Middle frontal gyrus (tissue), 1 donor: ENCODE measurements at regions not wholly inside any gene's neighbourhood (a gene's known extent, or its start where the extent isn't known, plus 50 kb on each side); places are given as distances from the start of the nearest gene placed in this dataset.

ENCODE experiments used
- DNase-seq: peaks from one replicate; pipeline ENCODE4 v3.0.0-alpha.2; 2015; ENCODE audit warnings: low spot score; ENCODE audit errors: extremely low spot score

GRCh38 chr18:61155586-61155985 is 177.6 kb upstream of the CDH20 start:
- DNase-seq: no peak

- DNase-seq: no peak
Measured at GRCh38 chr18:61157451-61157850, 175.8 kb upstream of the CDH20 start.

GRCh38 chr18:61159246-61159645 is 174.0 kb upstream of the CDH20 start:
- no peak for DNase-seq

GRCh38 chr18:61164321-61164720 is 168.9 kb upstream of the CDH20 start:
- no peak for DNase-seq

GRCh38 chr18:61167902-61168301 is 165.3 kb upstream of the CDH20 start:
- no peak for DNase-seq

GRCh38 chr18:61169386-61169785 is 163.8 kb upstream of the CDH20 start:
- no peak for DNase-seq

- no peak for DNase-seq
Measured at GRCh38 chr18:61172624-61173023, 160.6 kb upstream of the CDH20 start.

GRCh38 chr18:61173554-61173953 is 159.7 kb upstream of the CDH20 start:
- no peak for DNase-seq

- DNase-seq: no peak
Measured at GRCh38 chr18:61183798-61184197, 149.4 kb upstream of the CDH20 start.

GRCh38 chr18:61187971-61188370 is 145.3 kb upstream of the CDH20 start:
- no peak for DNase-seq

GRCh38 chr18:61189376-61189775 is 143.9 kb upstream of the CDH20 start:
- DNase-seq: no peak

- DNase-seq: no peak
Measured at GRCh38 chr18:61194726-61195125, 138.5 kb upstream of the CDH20 start.

- DNase-seq: no peak
Measured at GRCh38 chr18:61196750-61197149, 136.5 kb upstream of the CDH20 start.

GRCh38 chr18:61198486-61198885 is 134.7 kb upstream of the CDH20 start:
- no peak for DNase-seq

- DNase-seq: no peak
Measured at GRCh38 chr18:61199171-61199848, 133.9 kb upstream of the CDH20 start.

- no peak for DNase-seq
Measured at GRCh38 chr18:61201511-61201910, 131.7 kb upstream of the CDH20 start.

- DNase-seq: no peak
Measured at GRCh38 chr18:61203151-61203550, 130.1 kb upstream of the CDH20 start.

- DNase-seq: no peak
Measured at GRCh38 chr18:61209801-61210200, 123.4 kb upstream of the CDH20 start.

GRCh38 chr18:61216051-61216450 is 117.2 kb upstream of the CDH20 start:
- no peak for DNase-seq

- no peak for DNase-seq
Measured at GRCh38 chr18:61222206-61222605, 111.0 kb upstream of the CDH20 start.

- no peak for DNase-seq
Measured at GRCh38 chr18:61225336-61225735, 107.9 kb upstream of the CDH20 start.

GRCh38 chr18:61236356-61237057 is 96.7 kb upstream of the CDH20 start:
- no peak for DNase-seq

GRCh38 chr18:61237529-61237928 is 95.7 kb upstream of the CDH20 start:
- DNase-seq: no peak
